Transverse colon (tissue), 4 donors: ENCODE measurements at regions not wholly inside any gene's neighbourhood (a gene's known extent, or its start where the extent isn't known, plus 50 kb on each side); places are given as distances from the start of the nearest gene placed in this dataset.
"Not testable (repeated sequence)": the region's sequence is repeated elsewhere in the genome, so short reads cannot be mapped to it uniquely, and the experiment has no call there.

Experiments
- DNase-seq: peaks from one replicate; pipeline ENCODE4 v3.0.0-alpha.2; 2019
- H3K27ac ChIP-seq, 4 donors: fragments of 200-600 bp; sonication (generic); 2 replicates each; pipeline ENCODE4 v1.5.1; 2016 to 2018; ENCODE audit warnings: inconsistent platforms in 4 of 4
- H3K27me3 ChIP-seq: fragments of 200-600 bp; sonication (generic); 2 replicates; pipeline ENCODE4 v1.5.1; 2017; ENCODE audit warnings: inconsistent platforms
- H3K36me3 ChIP-seq, 4 donors: fragments of 200-600 bp; sonication (generic); 2 replicates each; pipeline ENCODE4 v1.5.1; 2017 to 2019; ENCODE audit warnings: inconsistent platforms in 4 of 4
- H3K4me1 ChIP-seq, 4 donors: fragments of 200-600 bp; sonication (generic); 2 replicates each; pipeline ENCODE4 v1.5.1; 2017 to 2020; ENCODE audit warnings: inconsistent platforms in 4 of 4
- H3K4me3 ChIP-seq, 4 donors: fragments of 200-600 bp; sonication (generic); 1 replicate in 1 of 4; 2 replicates in 3 of 4; pipeline versions ENCODE4 v1.5.1 to v1.6.1; 2017 to 2019; ENCODE audit warnings: inconsistent platforms in 4 of 4
- H3K9me3 ChIP-seq, 2 donors: fragments of 200-600 bp; sonication (generic); 2 replicates each; pipeline ENCODE4 v1.5.1; 2017 to 2019; ENCODE audit warnings: inconsistent platforms in 2 of 2
- CTCF ChIP-seq, 5 experiments: fragments of 200-600 bp in 3 of 5; fragments of 450-650 bp in 2 of 5; sonication (generic) in 3 of 5; IDR thresholded peaks; 1 replicate in 2 of 5; 2 replicates in 3 of 5; pipeline ENCODE4 v1.5.1; 2016 to 2017; ENCODE audit warnings: antibody characterized with exemption in 5 of 5, inconsistent platforms in 3 of 5, mild to moderate bottlenecking in 2 of 5, moderate library complexity in 1 of 5
- EP300 ChIP-seq: sonication (generic); formaldehyde crosslinking; IDR thresholded peaks from one replicate; pipeline ENCODE4 v1.6.1; 2017; ENCODE audit warnings: antibody characterized with exemption, low read depth
- POLR2A ChIP-seq: fragments of 450-650 bp; IDR thresholded peaks from one replicate; pipeline ENCODE4 v1.6.1; 2016; ENCODE audit warnings: antibody characterized with exemption, mild to moderate bottlenecking, moderate library complexity
- POLR2AphosphoS5 ChIP-seq, 3 donors: sonication (generic); formaldehyde crosslinking; IDR thresholded peaks; one replicate each; pipeline ENCODE4 v1.6.1; 2016; ENCODE audit warnings: antibody characterized with exemption in 3 of 3
- WGBS, 2 donors: methylation state at CpG; one replicate each; pipeline ENCODE4 v1.1.5; 2018; ENCODE audit warnings: low coverage in 1 of 2; 5-methylcytosine and 5-hydroxymethylcytosine counted together
- in situ Hi-C, 4 donors: fragments of 200-750 bp; cut with MboI; loops; one replicate each; pipeline versions ENCODE4 v1.15.0 to v1.15.1; 2017; ENCODE audit warnings: low sequenced_read_pairs in 3 of 4, low pct_ligation_motif_present in 1 of 4, low pct_unique_long_range_greater_than_20kb in 1 of 4
- intact Hi-C: fragments of 100-400 bp; cut with DNase I; formaldehyde crosslinking; loops from one replicate; pipeline ENCODE4 v1.15.1; 2023; ENCODE audit warnings: low total_unique reads

GRCh38 chr17:54452666-54453348 lies 447.8 kb upstream of the TOM1L1 start:
- intact Hi-C loops (no loop called here), in situ Hi-C loops (no loop called here)
- DNase-seq = no peak
- H3K9me3 ChIP-seq = peaks cover 11 to 13% of the 10 kb centered on the region in 2 donors
- H3K4me1 ChIP-seq = no peaks in the 10 kb centered on the region
- no peaks in the 10 kb centered on the region for H3K36me3 ChIP-seq
- 78 to 80% methylated on average over 4 to 6 of the region's 6 CpGs for WGBS, 2 donors
- H3K27me3 ChIP-seq = no peaks in the 10 kb centered on the region
- no peak overlapping the region for H3K27ac ChIP-seq
- TF ChIP-seq POLR2AphosphoS5 (IDR thresholded peaks at IDR 0.05) (no peak), POLR2A (no peak), EP300 (no peak), CTCF (IDR thresholded peaks at IDR 0.05) (no peak)
- H3K4me3 ChIP-seq = no peak overlapping the region

GRCh38 chr17:54455251-54455868 lies 445.3 kb upstream of the TOM1L1 start:
- no peak overlapping the region for H3K27ac ChIP-seq
- in situ Hi-C loops (no loop called here), intact Hi-C loops (no loop called here)
- no peaks in the 10 kb centered on the region for H3K27me3 ChIP-seq
- no peaks in the 10 kb centered on the region for H3K36me3 ChIP-seq
- WGBS, 2 donors = 55 to 68% methylated on average over 2 of the region's 2 CpGs
- H3K4me1 ChIP-seq = no peaks in the 10 kb centered on the region
- H3K9me3 ChIP-seq = peaks cover 11 to 16% of the 10 kb centered on the region in 2 donors
- H3K4me3 ChIP-seq = no peak overlapping the region
- TF ChIP-seq POLR2A (no peak), CTCF (IDR thresholded peaks at IDR 0.05) (no peak), POLR2AphosphoS5 (IDR thresholded peaks at IDR 0.05) (no peak), EP300 (no peak)
- DNase-seq = no peak

- WGBS, 2 donors = 61% methylated on average over 3 of the region's 3 CpGs; no CpG with 5 or more reads in 1 of the 2 donors
- H3K27ac ChIP-seq, H3K9me3 ChIP-seq, H3K36me3 ChIP-seq, in situ Hi-C loops, DNase-seq, intact Hi-C loops, H3K4me3 ChIP-seq, H3K27me3 ChIP-seq, H3K4me1 ChIP-seq: not testable (repeated sequence)
These were observed 435.2 kb upstream of the TOM1L1 start for GRCh38 chr17:54465443-54465842.

- peaks cover 0 to 7% of the 10 kb centered on the region in 2 donors for H3K9me3 ChIP-seq
- H3K4me3 ChIP-seq = no peak overlapping the region
- H3K4me1 ChIP-seq = no peaks in the 10 kb centered on the region
- H3K27me3 ChIP-seq = no peaks in the 10 kb centered on the region
- TF ChIP-seq CTCF (IDR thresholded peaks at IDR 0.05) (no peak), POLR2A (no peak), EP300 (no peak), POLR2AphosphoS5 (IDR thresholded peaks at IDR 0.05) (no peak)
- in situ Hi-C loops = no loop called here
- intact Hi-C loops = no loop called here
- 67 to 71% methylated on average over 1 of the region's 1 CpG for WGBS, 2 donors
- no peak for DNase-seq
- H3K27ac ChIP-seq = no peak overlapping the region
- no peaks in the 10 kb centered on the region for H3K36me3 ChIP-seq
These were observed 433.8 kb upstream of the TOM1L1 start for GRCh38 chr17:54466875-54467274.
